Suprapubic skin (tissue), 4 donors: ENCODE measurements at regions not wholly inside any gene's neighbourhood (a gene's known extent, or its start where the extent isn't known, plus 50 kb on each side); places are given as distances from the start of the nearest gene placed in this dataset.

Experiments used
- DNase-seq, 2 donors: peaks; one replicate each; pipeline ENCODE4 v3.0.0-alpha.2; 2019; ENCODE audit warnings: low spot score in 2 of 2
- H3K27ac ChIP-seq: fragments of 200-600 bp; sonication (generic); one replicate; pipeline ENCODE4 v1.5.1; 2019
- H3K27me3 ChIP-seq: fragments of 200-600 bp; sonication (generic); one replicate; pipeline ENCODE4 v1.5.1; 2019
- H3K36me3 ChIP-seq: fragments of 200-600 bp; sonication (generic); one replicate; pipeline ENCODE4 v1.5.1; 2019
- H3K4me1 ChIP-seq: fragments of 200-600 bp; sonication (generic); one replicate; pipeline ENCODE4 v1.5.1; 2019
- H3K4me3 ChIP-seq: fragments of 200-600 bp; sonication (generic); one replicate; pipeline ENCODE4 v1.5.1; 2019; ENCODE audit warnings: mild to moderate bottlenecking
- H3K9me3 ChIP-seq: fragments of 200-600 bp; sonication (generic); one replicate; pipeline ENCODE4 v1.5.1; 2019
- EP300 ChIP-seq: sonication (generic); formaldehyde crosslinking; IDR thresholded peaks from one replicate; pipeline ENCODE4 v1.6.1; 2017; ENCODE audit warnings: antibody characterized with exemption
- POLR2A ChIP-seq, 2 donors: fragments of 450-650 bp; IDR thresholded peaks; one replicate each; pipeline ENCODE4 v1.6.1; 2017; ENCODE audit warnings: antibody characterized with exemption in 2 of 2, mild to moderate bottlenecking in 2 of 2, moderate library complexity in 2 of 2
- POLR2AphosphoS5 ChIP-seq, 3 donors: sonication (generic); formaldehyde crosslinking; IDR thresholded peaks; one replicate each; pipeline ENCODE4 v1.6.1; 2017; ENCODE audit warnings: antibody characterized with exemption in 3 of 3
- WGBS: methylation state at CpG from one replicate; pipeline ENCODE4 v1.1.5; 2018; 5-methylcytosine and 5-hydroxymethylcytosine counted together
- TF ChIP-seq, protein P1 (sequence below), 2 donors: fragments of 200-600 bp in 1 of 2; fragments of 450-650 bp in 1 of 2; sonication (generic) in 1 of 2; IDR thresholded peaks; one replicate each; pipeline ENCODE4 v1.5.1; 2016 to 2019; ENCODE audit warnings: antibody characterized with exemption in 2 of 2, mild to moderate bottlenecking in 1 of 2, moderate library complexity in 1 of 2

GRCh38 chr14:62592877-62593276, 452.4 kb downstream of the KCNH5 start:
- H3K27me3 ChIP-seq, result no peaks in the 10 kb centered on the region
- H3K4me1 ChIP-seq, result no peaks in the 10 kb centered on the region
- H3K4me3 ChIP-seq, result no peak overlapping the region
- TF ChIP-seq POLR2A (IDR thresholded peaks at IDR 0.05), result no peak
- no peak for TF ChIP-seq EP300
- no peak for TF ChIP-seq POLR2AphosphoS5 (IDR thresholded peaks at IDR 0.05)
- TF ChIP-seq, protein P1, sequence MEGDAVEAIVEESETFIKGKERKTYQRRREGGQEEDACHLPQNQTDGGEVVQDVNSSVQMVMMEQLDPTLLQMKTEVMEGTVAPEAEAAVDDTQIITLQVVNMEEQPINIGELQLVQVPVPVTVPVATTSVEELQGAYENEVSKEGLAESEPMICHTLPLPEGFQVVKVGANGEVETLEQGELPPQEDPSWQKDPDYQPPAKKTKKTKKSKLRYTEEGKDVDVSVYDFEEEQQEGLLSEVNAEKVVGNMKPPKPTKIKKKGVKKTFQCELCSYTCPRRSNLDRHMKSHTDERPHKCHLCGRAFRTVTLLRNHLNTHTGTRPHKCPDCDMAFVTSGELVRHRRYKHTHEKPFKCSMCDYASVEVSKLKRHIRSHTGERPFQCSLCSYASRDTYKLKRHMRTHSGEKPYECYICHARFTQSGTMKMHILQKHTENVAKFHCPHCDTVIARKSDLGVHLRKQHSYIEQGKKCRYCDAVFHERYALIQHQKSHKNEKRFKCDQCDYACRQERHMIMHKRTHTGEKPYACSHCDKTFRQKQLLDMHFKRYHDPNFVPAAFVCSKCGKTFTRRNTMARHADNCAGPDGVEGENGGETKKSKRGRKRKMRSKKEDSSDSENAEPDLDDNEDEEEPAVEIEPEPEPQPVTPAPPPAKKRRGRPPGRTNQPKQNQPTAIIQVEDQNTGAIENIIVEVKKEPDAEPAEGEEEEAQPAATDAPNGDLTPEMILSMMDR (IDR thresholded peaks at IDR 0.05), result no peak
- DNase-seq, result no peak
- no peaks in the 10 kb centered on the region for H3K36me3 ChIP-seq
- peaks cover 4% of the 10 kb centered on the region for H3K9me3 ChIP-seq
- no peak overlapping the region for H3K27ac ChIP-seq
- WGBS, result 35% methylated on average over 1 of the region's 1 CpG

GRCh38 chr14:62597143-62597542, 448.1 kb downstream of the KCNH5 start:
- no peak overlapping the region for H3K4me3 ChIP-seq
- DNase-seq, result no peak
- H3K4me1 ChIP-seq, result no peaks in the 10 kb centered on the region
- no peak overlapping the region for H3K27ac ChIP-seq
- no peaks in the 10 kb centered on the region for H3K36me3 ChIP-seq
- TF ChIP-seq POLR2AphosphoS5 (IDR thresholded peaks at IDR 0.05) (no peak), POLR2A (IDR thresholded peaks at IDR 0.05) (no peak)
- TF ChIP-seq, protein P1 (IDR thresholded peaks at IDR 0.05), result no peak
- H3K9me3 ChIP-seq, result peaks cover 4% of the 10 kb centered on the region
- WGBS, result 94% methylated on average over 1 of the region's 1 CpG
- H3K27me3 ChIP-seq, result no peaks in the 10 kb centered on the region

DNA sequence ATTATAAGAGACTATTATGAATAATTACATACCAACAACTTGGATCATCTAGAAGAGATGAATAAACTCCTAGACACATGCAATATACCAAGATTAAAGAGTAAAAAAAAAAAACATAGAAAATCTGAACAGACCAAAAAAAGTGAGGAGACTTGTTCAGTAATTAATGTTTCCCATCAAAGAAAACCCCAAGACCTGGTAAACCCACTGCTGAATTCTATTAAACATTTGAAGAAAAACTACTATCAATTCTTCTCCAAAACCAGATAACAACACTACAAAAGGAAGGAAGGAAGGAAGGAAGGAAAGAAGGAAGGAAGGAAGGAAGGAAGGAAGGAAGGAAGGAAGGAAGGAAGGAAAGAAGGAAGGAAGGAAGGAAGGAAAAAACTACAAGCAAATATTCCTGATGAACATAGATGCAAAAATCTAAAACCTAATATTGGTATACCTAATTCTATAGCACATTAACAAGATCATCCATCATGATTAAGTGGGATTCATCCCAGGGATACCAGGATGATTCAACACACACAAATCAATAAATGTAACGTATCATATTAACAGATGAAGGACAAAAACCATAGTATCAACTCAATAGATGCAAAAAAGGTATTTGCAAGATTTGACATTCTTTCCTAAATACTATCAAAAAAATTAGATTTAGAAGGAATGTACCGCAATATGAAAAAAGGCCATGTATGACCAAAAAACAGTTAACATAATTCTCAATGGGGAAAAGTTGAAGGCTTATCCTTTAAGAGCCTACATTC, 445.5 kb downstream of the KCNH5 start:
- TF ChIP-seq, protein P1 (IDR thresholded peaks at IDR 0.05), result no peak
- TF ChIP-seq EP300, result no peak
- Histone ChIP-seq H3K27me3 (no peaks in the 10 kb centered on the region), H3K9me3 (peaks cover 4% of the 10 kb centered on the region), H3K4me1 (no peaks in the 10 kb centered on the region), H3K4me3 (no peak overlapping the region), H3K27ac (no peak overlapping the region), H3K36me3 (no peaks in the 10 kb centered on the region)
- WGBS, result 94% methylated on average over 2 of the region's 2 CpGs
- no peak for DNase-seq

DNA sequence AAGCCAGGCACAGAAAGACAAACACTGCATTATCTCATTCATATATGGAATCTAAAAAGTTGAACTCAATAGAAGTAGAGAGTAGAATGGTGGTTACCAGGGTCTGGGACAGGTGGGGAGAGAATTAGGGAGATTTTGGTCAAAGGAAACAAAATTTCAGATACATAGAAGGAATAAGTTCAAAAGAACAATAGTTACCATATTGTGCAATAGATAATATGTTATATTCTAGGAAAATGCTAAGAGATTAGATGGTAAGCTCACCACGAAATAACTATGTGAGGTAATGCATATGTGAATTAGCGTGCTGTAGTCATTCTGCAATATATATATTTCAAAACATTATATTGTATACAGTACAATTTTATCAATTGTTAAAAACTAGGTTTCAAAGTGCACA, 442.5 kb downstream of the KCNH5 start:
- WGBS, result 96% methylated on average over 2 of the region's 2 CpGs
- no peak for TF ChIP-seq EP300
- no peak for TF ChIP-seq POLR2AphosphoS5 (IDR thresholded peaks at IDR 0.05)
- TF ChIP-seq, protein P1 (IDR thresholded peaks at IDR 0.05), result no peak
- TF ChIP-seq POLR2A (IDR thresholded peaks at IDR 0.05), result no peak

DNA sequence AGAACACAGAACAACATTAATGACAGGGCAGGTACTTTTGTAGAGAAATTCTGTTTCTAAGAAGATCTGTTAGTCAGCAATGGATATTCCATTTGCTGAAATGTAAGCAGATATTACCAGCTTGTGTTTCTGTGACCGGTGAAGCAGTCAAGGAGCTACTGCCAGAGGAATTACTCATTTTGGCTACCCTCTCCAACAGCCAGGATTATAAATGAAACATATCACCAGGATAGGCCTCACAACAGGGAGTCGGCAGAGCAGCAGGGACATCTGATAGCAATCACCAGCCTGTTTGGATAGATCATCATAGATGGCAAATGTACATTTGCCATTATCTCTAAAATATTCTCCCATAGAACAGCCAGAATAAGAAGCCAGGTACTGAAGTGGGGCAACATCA, 440.7 kb downstream of the KCNH5 start:
- no peak for DNase-seq
- H3K4me3 ChIP-seq, result no peak overlapping the region
- WGBS, result 43% methylated on average over 2 of the region's 2 CpGs
- no peaks in the 10 kb centered on the region for H3K9me3 ChIP-seq
- H3K27ac ChIP-seq, result no peak overlapping the region
- TF ChIP-seq, protein P1 (IDR thresholded peaks at IDR 0.05), result no peak
- TF ChIP-seq EP300, result no peak
- TF ChIP-seq POLR2AphosphoS5 (IDR thresholded peaks at IDR 0.05), result no peak
- TF ChIP-seq POLR2A (IDR thresholded peaks at IDR 0.05), result no peak
- H3K27me3 ChIP-seq, result no peaks in the 10 kb centered on the region
- no peaks in the 10 kb centered on the region for H3K36me3 ChIP-seq
- H3K4me1 ChIP-seq, result no peaks in the 10 kb centered on the region

More for the DNA sequence above, 442.5 kb downstream of the KCNH5 start:
- H3K4me3 ChIP-seq, result no peak overlapping the region
- DNase-seq, result no peak
- no peaks in the 10 kb centered on the region for H3K27me3 ChIP-seq
- H3K36me3 ChIP-seq, result no peaks in the 10 kb centered on the region
- no peaks in the 10 kb centered on the region for H3K4me1 ChIP-seq
- H3K27ac ChIP-seq, result no peak overlapping the region
- H3K9me3 ChIP-seq, result no peaks in the 10 kb centered on the region
